HepG2 (cell line): ENCODE measurements at regions not wholly inside any gene's neighbourhood (a gene's known extent, or its start where the extent isn't known, plus 50 kb on each side); places are given as distances from the start of the nearest gene placed in this dataset.

Experiments used
- ATAC-seq: fragments of 200-7000 bp; cut with Tn5 transposase; 3 replicates; pipeline ENCODE4 v1.9.1; 2020; ENCODE audit warnings: mild to moderate bottlenecking, moderate library complexity
- BruUV-seq: library from RNA; stranded (reverse); fragments of 400-500 nt; replicated peaks from 2 replicates; lab custom pipeline; 2021; lab: Mats Ljungman, UMichigan
- CTCF ChIA-PET: fragments of 300-600 bp; formaldehyde crosslinking; extraction: SDS; loops from one replicate; lab custom pipeline; 2021; ENCODE audit warnings: low total read pairs, inconsistent platforms, low intra/inter-chr PET ratio; lab: Yijun Ruan, JAX
- POLR2A ChIA-PET: fragments of 350-600 bp; sonication (Branson Sonifier 250); formaldehyde crosslinking; loops from one replicate; lab custom pipeline; 2020; ENCODE audit warnings: antibody characterized with exemption, inconsistent platforms; lab: Yijun Ruan, JAX
- DNase-seq: peaks from one replicate; pipeline ENCODE4 v3.0.0-alpha.2; 2015; ENCODE audit warnings: low spot score
- FAIRE-seq: peaks from 3 replicates; lab custom pipeline; 2011; peaks lifted over from hg19 to GRCh38; lab: Jason Lieb, UNC
- H2AFZ ChIP-seq: one replicate; pipeline ENCODE4 v1.6.1; 2011; ENCODE audit warnings: low read length, inconsistent platforms
- H3K27ac ChIP-seq: fragments of 300-600 bp; 3 replicates; pipeline ENCODE4 v1.8.0; 2011; ENCODE audit warnings: mixed run types, mild to moderate bottlenecking, mixed read lengths, low read length, inconsistent platforms; ENCODE audit not compliant: insufficient read depth; ENCODE audit errors: extremely low read length
- H3K27me3 ChIP-seq, 2 experiments: fragments of 200-600 bp in 1 of 2; 2 replicates in 1 of 2; 3 replicates in 1 of 2; pipeline versions ENCODE4 v1.6.0 to v1.8.0; 2011; ENCODE audit warnings: low read length in 2 of 2, mild to moderate bottlenecking in 2 of 2, moderate library complexity in 2 of 2, inconsistent platforms in 1 of 2; ENCODE audit not compliant: insufficient read depth in 2 of 2, control insufficient read depth in 1 of 2
- H3K36me3 ChIP-seq, 2 experiments: fragments of 200-600 bp in 1 of 2; replicated peaks in 1 of 2; 2 replicates in 1 of 2; 3 replicates in 1 of 2; pipeline versions ENCODE4 v1.5.1 to v1.8.0; 2011; ENCODE audit warnings: low read length in 2 of 2, inconsistent platforms in 1 of 2; ENCODE audit not compliant: insufficient read depth in 2 of 2, control insufficient read depth in 1 of 2
- H3K4me1 ChIP-seq: 2 replicates; pipeline ENCODE4 v1.5.1; 2012; ENCODE audit warnings: low read length, inconsistent platforms; ENCODE audit not compliant: insufficient read depth
- H3K4me2 ChIP-seq: 2 replicates; pipeline ENCODE4 v1.6.0; 2011; ENCODE audit warnings: low read depth, low read length, inconsistent platforms
- H3K4me3 ChIP-seq, 3 experiments: fragments of 200-600 bp in 1 of 3; sonication (generic), shearing (Covaris generic) in 1 of 3; replicated peaks in 1 of 3; 2 replicates each; pipeline ENCODE4 v1.5.1; 2011 to 2016; ENCODE audit warnings: low read length in 3 of 3, inconsistent platforms in 2 of 3, low read depth in 2 of 3, mild to moderate bottlenecking in 2 of 3, control low read depth in 1 of 3, mixed read lengths in 1 of 3; ENCODE audit not compliant: insufficient read depth in 1 of 3
- H3K79me2 ChIP-seq: one replicate; pipeline ENCODE4 v1.6.1; 2011; ENCODE audit warnings: low read length, inconsistent platforms; ENCODE audit not compliant: insufficient read depth
- H3K9ac ChIP-seq: 2 replicates; pipeline ENCODE4 v1.6.0; 2011; ENCODE audit warnings: mild to moderate bottlenecking, low read depth, low read length, inconsistent platforms; ENCODE audit not compliant: insufficient read depth
- H3K9me3 ChIP-seq: 2 replicates; pipeline ENCODE4 v1.5.1; 2012; ENCODE audit warnings: mild to moderate bottlenecking, low read length
- H4K20me1 ChIP-seq: 2 replicates; pipeline ENCODE4 v1.6.0; 2011; ENCODE audit warnings: inconsistent platforms, mild to moderate bottlenecking, low read length, moderate library complexity; ENCODE audit not compliant: insufficient read depth
- CHD2 ChIP-seq: IDR thresholded peaks from 2 replicates; pipeline ENCODE4 v1.6.1; 2011; ENCODE audit warnings: low read depth, low read length, improper control_type of control experiment
- DNMT3B ChIP-seq: conservative IDR thresholded peaks from 2 replicates; pipeline ENCODE4 v1.6.1; 2016; ENCODE audit warnings: missing biosample characterization, control low read depth
- FOXP1 ChIP-seq, 2 experiments: fragments of 450-650 bp in 1 of 2; IDR thresholded peaks; 2 replicates each; pipeline ENCODE4 v1.6.1; 2017 to 2018; ENCODE audit warnings: antibody characterized with exemption in 1 of 2
- MED8 ChIP-seq: sonication (generic); formaldehyde crosslinking; IDR thresholded peaks from 2 replicates; pipeline ENCODE4 v1.8.1; 2023; ENCODE audit warnings: mild to moderate bottlenecking, missing genetic modification reagents; ENCODE audit not compliant: insufficient replicate concordance
- PHF8 ChIP-seq: sonication (generic); formaldehyde crosslinking; IDR thresholded peaks from 2 replicates; pipeline ENCODE4 v1.5.0; 2020; ENCODE audit warnings: missing genetic modification reagents
- POLR2AphosphoS5 ChIP-seq: IDR thresholded peaks from 2 replicates; pipeline ENCODE4 v1.6.1; 2012; ENCODE audit warnings: low read depth, low read length
- PRMT3 ChIP-seq: sonication (generic); formaldehyde crosslinking; IDR thresholded peaks from 2 replicates; pipeline ENCODE4 v1.8.1; 2022; ENCODE audit warnings: low read depth, mild to moderate bottlenecking, moderate library complexity, missing genetic modification reagents, borderline replicate concordance
- RFX5 ChIP-seq: IDR thresholded peaks from 2 replicates; pipeline ENCODE4 v1.6.1; 2011; ENCODE audit warnings: low read depth, low read length, improper control_type of control experiment
- SRY ChIP-seq: sonication (generic); formaldehyde crosslinking; IDR thresholded peaks from 2 replicates; pipeline ENCODE4 v1.8.0; 2022; ENCODE audit warnings: mild to moderate bottlenecking, missing genetic modification reagents
- TP53 ChIP-seq: sonication (generic); formaldehyde crosslinking; conservative IDR thresholded peaks from 2 replicates; pipeline ENCODE4 v1.4.0; 2020; ENCODE audit warnings: missing genetic modification reagents
- ZBTB20 ChIP-seq: sonication (generic); formaldehyde crosslinking; IDR thresholded peaks from 2 replicates; pipeline ENCODE4 v1.8.1; 2023; ENCODE audit warnings: missing genetic modification reagents, low read depth, mild to moderate bottlenecking, borderline replicate concordance
- ZKSCAN5 ChIP-seq: sonication (generic); formaldehyde crosslinking; IDR thresholded peaks from 2 replicates; pipeline ENCODE4 v1.5.1; 2020; ENCODE audit warnings: mild to moderate bottlenecking, missing genetic modification reagents
- ZNF138 ChIP-seq: sonication (generic); formaldehyde crosslinking; IDR thresholded peaks from 2 replicates; pipeline ENCODE4 v1.5.0; 2020; ENCODE audit warnings: mild to moderate bottlenecking, low read depth, missing genetic modification reagents
- ZNF24 ChIP-seq: fragments of 450-650 bp; IDR thresholded peaks from 2 replicates; pipeline ENCODE4 v1.6.1; 2017; ENCODE audit warnings: antibody characterized with exemption, mild to moderate bottlenecking
- ZNF850 ChIP-seq: sonication (generic); formaldehyde crosslinking; conservative IDR thresholded peaks from 2 replicates; pipeline ENCODE4 v1.9.0; 2021; ENCODE audit warnings: mild to moderate bottlenecking, missing genetic modification reagents
- ZSCAN30 ChIP-seq: sonication (generic); formaldehyde crosslinking; IDR thresholded peaks from 2 replicates; pipeline ENCODE4 v1.5.0; 2020; ENCODE audit warnings: mild to moderate bottlenecking, missing genetic modification reagents
- WGBS: methylation state at CpG from one replicate; pipeline ENCODE4 v1.1.6; 2017; ENCODE audit warnings: low lambda C conversion rate; 5-methylcytosine and 5-hydroxymethylcytosine counted together
- in situ Hi-C: cut with HindIII; loops from 2 replicates; pipeline ENCODE4 v1.10.0; 2017; ENCODE audit warnings: low pct_unique_long_range_greater_than_20kb; ENCODE audit not compliant: extremely low pct_ligation_motif_present
- intact Hi-C: fragments of 100-400 bp; cut with micrococcal nuclease; formaldehyde crosslinking; loops from one replicate; pipeline ENCODE4 v1.10.0; 2022; ENCODE audit not compliant: unreplicated experiment
- TF ChIP-seq, protein P1 (sequence below): sonication (generic); formaldehyde crosslinking; IDR thresholded peaks from 2 replicates; pipeline ENCODE4 v1.4.0; 2020; ENCODE audit warnings: low read depth, mild to moderate bottlenecking, missing genetic modification reagents
- TF ChIP-seq, protein P2 (sequence below): sonication (generic); formaldehyde crosslinking; IDR thresholded peaks from 2 replicates; pipeline ENCODE4 v1.4.0; 2020; ENCODE audit warnings: missing genetic modification reagents; ENCODE audit errors: not compliant biosample characterization

DNA sequence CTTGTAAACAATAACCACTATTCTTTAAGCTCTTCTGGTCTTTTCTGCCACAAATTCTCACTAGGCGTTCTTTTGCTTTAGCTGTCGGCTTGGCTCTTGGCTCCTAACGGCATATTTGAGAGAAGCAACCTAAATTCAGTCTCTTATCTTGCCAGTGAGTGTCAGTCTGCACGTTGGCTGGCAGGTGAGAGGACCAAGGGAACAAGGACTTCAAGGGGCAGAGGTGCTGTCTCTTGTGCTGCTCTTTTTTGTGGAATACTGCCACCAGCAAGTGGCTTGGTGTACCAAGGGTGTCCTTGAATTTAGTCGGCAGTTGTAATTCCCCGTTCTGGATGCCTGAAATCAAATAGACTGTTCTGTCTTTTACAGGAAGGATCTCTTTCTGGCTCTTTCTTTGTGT lies 77.8 kb upstream of the SLC4A4 start (continued):
- TF ChIP-seq, protein P1, sequence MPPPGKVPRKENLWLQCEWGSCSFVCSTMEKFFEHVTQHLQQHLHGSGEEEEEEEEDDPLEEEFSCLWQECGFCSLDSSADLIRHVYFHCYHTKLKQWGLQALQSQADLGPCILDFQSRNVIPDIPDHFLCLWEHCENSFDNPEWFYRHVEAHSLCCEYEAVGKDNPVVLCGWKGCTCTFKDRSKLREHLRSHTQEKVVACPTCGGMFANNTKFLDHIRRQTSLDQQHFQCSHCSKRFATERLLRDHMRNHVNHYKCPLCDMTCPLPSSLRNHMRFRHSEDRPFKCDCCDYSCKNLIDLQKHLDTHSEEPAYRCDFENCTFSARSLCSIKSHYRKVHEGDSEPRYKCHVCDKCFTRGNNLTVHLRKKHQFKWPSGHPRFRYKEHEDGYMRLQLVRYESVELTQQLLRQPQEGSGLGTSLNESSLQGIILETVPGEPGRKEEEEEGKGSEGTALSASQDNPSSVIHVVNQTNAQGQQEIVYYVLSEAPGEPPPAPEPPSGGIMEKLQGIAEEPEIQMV = no peak
- TF ChIP-seq SRY (CRISPR knock-in tag) (no peak), CHD2 (no peak)

DNA sequence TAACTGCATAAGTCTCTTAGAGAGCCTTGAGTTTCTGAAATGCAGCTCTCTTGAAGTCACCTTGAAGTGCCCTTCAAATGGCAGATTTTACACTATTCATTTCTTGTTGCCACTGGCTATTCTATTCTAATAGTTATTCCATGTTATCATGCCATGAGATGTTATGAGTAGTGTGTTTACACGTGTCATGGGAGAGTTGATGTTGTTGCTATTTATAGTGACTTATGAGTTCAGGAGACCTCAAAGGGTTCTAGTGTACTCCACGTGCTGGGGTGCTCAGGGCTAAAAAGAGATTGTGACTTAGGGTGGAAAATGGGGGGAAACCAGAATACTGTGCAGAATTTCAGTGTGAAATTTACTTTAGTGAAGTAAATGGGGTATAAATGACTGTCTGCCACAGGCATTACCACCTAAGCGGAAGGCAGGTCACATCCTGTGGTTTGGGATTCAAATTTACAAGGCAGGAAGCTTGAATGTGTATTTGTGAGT lies 77.1 kb upstream of the SLC4A4 start:
- Histone ChIP-seq H3K4me2 (no peak overlapping the region), H3K9ac (no peak overlapping the region), H3K9me3 (no peaks in the 10 kb centered on the region), H3K4me3 (no peak overlapping the region), H3K27me3 (no peaks in the 10 kb centered on the region), H3K79me2 (no peaks in the 10 kb centered on the region), H2AFZ (no peak overlapping the region), H4K20me1 (no peaks in the 10 kb centered on the region), H3K36me3 (no peaks in the 10 kb centered on the region), H3K27ac (no peak overlapping the region), H3K4me1 (no peaks in the 10 kb centered on the region)
- intact Hi-C loops = no loop called here
- in situ Hi-C loops = no loop called here
- no peak for TF ChIP-seq RFX5
- TF ChIP-seq DNMT3B = no peak
- TF ChIP-seq MED8 (CRISPR knock-in tag) = no peak
- no peak for TF ChIP-seq PRMT3 (CRISPR knock-in tag)
- TF ChIP-seq ZSCAN30 (CRISPR knock-in tag) = no peak
- no peak for TF ChIP-seq ZNF24
- TF ChIP-seq POLR2AphosphoS5 = no peak
- TF ChIP-seq FOXP1 (IDR thresholded peaks at IDR 0.05) = no peak
- TF ChIP-seq FOXP1 (CRISPR knock-in tag; IDR thresholded peaks at IDR 0.05) = no peak
- TF ChIP-seq, protein P2, sequence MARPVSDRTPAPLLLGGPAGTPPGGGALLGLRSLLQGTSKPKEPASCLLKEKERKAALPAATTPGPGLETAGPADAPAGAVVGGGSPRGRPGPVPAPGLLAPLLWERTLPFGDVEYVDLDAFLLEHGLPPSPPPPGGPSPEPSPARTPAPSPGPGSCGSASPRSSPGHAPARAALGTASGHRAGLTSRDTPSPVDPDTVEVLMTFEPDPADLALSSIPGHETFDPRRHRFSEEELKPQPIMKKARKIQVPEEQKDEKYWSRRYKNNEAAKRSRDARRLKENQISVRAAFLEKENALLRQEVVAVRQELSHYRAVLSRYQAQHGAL = no peak
- TF ChIP-seq ZNF850 (CRISPR knock-in tag) = no peak
- no peak for TF ChIP-seq TP53 (CRISPR knock-in tag)
- TF ChIP-seq ZNF138 = no peak
- no peak for TF ChIP-seq ZBTB20
- no peak for TF ChIP-seq ZKSCAN5 (CRISPR knock-in tag)
- no peak for TF ChIP-seq PHF8 (CRISPR knock-in tag)
- WGBS = 0% methylated on average over 3 of the region's 3 CpGs
- FAIRE-seq = no peak
- no peak for ATAC-seq
- BruUV-seq = no TSS peak
- ChIA-PET POLR2A (no interaction called here), CTCF (no interaction called here)
- no peak for DNase-seq
